DMS53 treated with DMSO at 0.1 percent for 48 hours (cell line): ENCODE measurements at regions not wholly inside any gene's neighbourhood (a gene's known extent, or its start where the extent isn't known, plus 50 kb on each side); places are given as distances from the start of the nearest gene placed in this dataset.

Experiments
- DNase-seq: peaks from one replicate; lab custom pipeline; 2025; ENCODE audit not compliant: unreplicated experiment; lab: John Stamatoyannopoulos, UW

GRCh38 chr12:107462428-107463332 lies 222.9 kb upstream of the PWP1 start:
- DNase-seq = no peak

- no peak for DNase-seq
Observed at GRCh38 chr12:107464644-107465043, 221.0 kb upstream of the PWP1 start.

GRCh38 chr12:107465625-107466024 lies 220.0 kb upstream of the PWP1 start:
- no peak for DNase-seq

- peak; percentile 18 for DNase-seq
Observed at GRCh38 chr12:107467716-107468115, 217.9 kb upstream of the PWP1 start.

- no peak for DNase-seq
Observed at GRCh38 chr12:107468182-107468581, 217.4 kb upstream of the PWP1 start.

- no peak for DNase-seq
Observed at GRCh38 chr12:107469011-107469410, 216.6 kb upstream of the PWP1 start.

GRCh38 chr12:107470645-107471044 lies 215.0 kb upstream of the PWP1 start:
- DNase-seq = no peak

GRCh38 chr12:107472308-107472707 lies 213.3 kb upstream of the PWP1 start:
- DNase-seq = no peak

- no peak for DNase-seq
Observed at GRCh38 chr12:107474099-107474498, 211.5 kb upstream of the PWP1 start.

GRCh38 chr12:107474639-107475539 lies 210.7 kb upstream of the PWP1 start:
- no peak for DNase-seq

GRCh38 chr12:107475900-107476299 lies 209.7 kb upstream of the PWP1 start:
- no peak for DNase-seq

- no peak for DNase-seq
Observed at GRCh38 chr12:107477018-107477417, 208.6 kb upstream of the PWP1 start.

GRCh38 chr12:107477947-107478610 lies 207.5 kb upstream of the PWP1 start:
- DNase-seq = no peak

GRCh38 chr12:107478881-107479280 lies 206.7 kb upstream of the PWP1 start:
- no peak for DNase-seq

- no peak for DNase-seq
Observed at GRCh38 chr12:107480836-107481608, 204.6 kb upstream of the PWP1 start.

GRCh38 chr12:107484230-107484629 lies 201.4 kb upstream of the PWP1 start:
- no peak for DNase-seq

GRCh38 chr12:107484941-107485340 lies 200.7 kb upstream of the PWP1 start:
- DNase-seq = no peak

GRCh38 chr12:107485731-107486130 lies 199.9 kb upstream of the PWP1 start:
- no peak for DNase-seq

GRCh38 chr12:107486140-107486892 lies 199.3 kb upstream of the PWP1 start:
- DNase-seq = no peak
